SU-DHL-6 (cell line): ENCODE measurements at regions not wholly inside any gene's neighbourhood (a gene's known extent, or its start where the extent isn't known, plus 50 kb on each side); places are given as distances from the start of the nearest gene placed in this dataset.

ENCODE experiments used
- CTCF ChIP-seq: fragments of 200-600 bp; sonication (generic); IDR thresholded peaks from one replicate; pipeline ENCODE4 v1.5.1; 2017; ENCODE audit warnings: antibody characterized with exemption, mild to moderate bottlenecking, low read length, moderate library complexity; ENCODE audit not compliant: insufficient read depth, poor library complexity, severe bottlenecking
- EZH2phosphoT487 ChIP-seq: fragments of 200-600 bp; sonication (generic), shearing (Covaris generic); conservative IDR thresholded peaks from 2 replicates; pipeline ENCODE4 v1.6.1; 2018; ENCODE audit warnings: mild to moderate bottlenecking, antibody characterized with exemption, low read length, moderate library complexity, mixed read lengths

- TF ChIP-seq CTCF = no peak
- no peak for TF ChIP-seq EZH2phosphoT487
Observed at GRCh38 chr14:22483863-22484593, 105.0 kb downstream of the DAD1 start.
